Activated CD8-positive, alpha-beta memory T cell treated with anti-CD3 and anti-CD28 coated beads for 24 hours (primary cell): ENCODE measurements at regions not wholly inside any gene's neighbourhood (a gene's known extent, or its start where the extent isn't known, plus 50 kb on each side); places are given as distances from the start of the nearest gene placed in this dataset.

ENCODE experiments used
- DNase-seq: peaks from one replicate; pipeline ENCODE4 v3.0.0-alpha.2; 2020

GRCh38 chr21:28641731-28642130, 350.9 kb downstream of the LTN1 start:
- DNase-seq = no peak

GRCh38 chr21:28640326-28640725, 352.4 kb downstream of the LTN1 start:
- DNase-seq = no peak

- no peak for DNase-seq
These were observed 352.9 kb downstream of the LTN1 start for GRCh38 chr21:28639737-28640136.

GRCh38 chr21:28636752-28637691, 355.7 kb downstream of the LTN1 start:
- no peak for DNase-seq

GRCh38 chr21:28635541-28635940, 357.1 kb downstream of the LTN1 start:
- DNase-seq = no peak

- DNase-seq = no peak
These were observed 358.7 kb downstream of the LTN1 start for GRCh38 chr21:28633839-28634555.

GRCh38 chr21:28632755-28633408, 359.8 kb downstream of the LTN1 start:
- DNase-seq = no peak

- DNase-seq = no peak
These were observed 365.0 kb downstream of the LTN1 start for GRCh38 chr21:28627691-28628090.

- no peak for DNase-seq
These were observed 365.4 kb downstream of the LTN1 start for GRCh38 chr21:28627261-28627660.

- DNase-seq = no peak
These were observed 368.1 kb downstream of the LTN1 start for GRCh38 chr21:28624626-28625025.

GRCh38 chr21:28617300-28617699, 375.4 kb downstream of the LTN1 start:
- no peak for DNase-seq

GRCh38 chr21:28615276-28615675, 377.4 kb downstream of the LTN1 start:
- DNase-seq = no peak

GRCh38 chr21:28614791-28615190, 377.9 kb downstream of the LTN1 start:
- no peak for DNase-seq

GRCh38 chr21:28608646-28609045, 384.0 kb downstream of the LTN1 start:
- no peak for DNase-seq

- DNase-seq = no peak
These were observed 385.1 kb downstream of the LTN1 start for GRCh38 chr21:28607545-28607944.

GRCh38 chr21:28604946-28605537, 387.6 kb downstream of the LTN1 start:
- DNase-seq = no peak

- no peak for DNase-seq
These were observed 390.1 kb downstream of the LTN1 start for GRCh38 chr21:28602546-28602945.

- no peak for DNase-seq
These were observed 394.5 kb downstream of the LTN1 start for GRCh38 chr21:28598214-28598613.

GRCh38 chr21:28592205-28592865, 400.3 kb downstream of the LTN1 start:
- no peak for DNase-seq

GRCh38 chr21:28590676-28591075, 402.0 kb downstream of the LTN1 start:
- DNase-seq = no peak

- DNase-seq = no peak
These were observed 402.7 kb downstream of the LTN1 start for GRCh38 chr21:28590026-28590425.

- no peak for DNase-seq
These were observed 403.7 kb downstream of the LTN1 start for GRCh38 chr21:28588997-28589396.

GRCh38 chr21:28587748-28588147, 404.9 kb downstream of the LTN1 start:
- no peak for DNase-seq
